ENCODE measurements at regions not wholly inside any gene's neighbourhood (a gene's known extent, or its start where the extent isn't known, plus 50 kb on each side); places are given as distances from the start of the nearest gene placed in this dataset.
"Not testable (repeated sequence)": the region's sequence is repeated elsewhere in the genome, so short reads cannot be mapped to it uniquely, and the experiment has no call there.

DNA sequence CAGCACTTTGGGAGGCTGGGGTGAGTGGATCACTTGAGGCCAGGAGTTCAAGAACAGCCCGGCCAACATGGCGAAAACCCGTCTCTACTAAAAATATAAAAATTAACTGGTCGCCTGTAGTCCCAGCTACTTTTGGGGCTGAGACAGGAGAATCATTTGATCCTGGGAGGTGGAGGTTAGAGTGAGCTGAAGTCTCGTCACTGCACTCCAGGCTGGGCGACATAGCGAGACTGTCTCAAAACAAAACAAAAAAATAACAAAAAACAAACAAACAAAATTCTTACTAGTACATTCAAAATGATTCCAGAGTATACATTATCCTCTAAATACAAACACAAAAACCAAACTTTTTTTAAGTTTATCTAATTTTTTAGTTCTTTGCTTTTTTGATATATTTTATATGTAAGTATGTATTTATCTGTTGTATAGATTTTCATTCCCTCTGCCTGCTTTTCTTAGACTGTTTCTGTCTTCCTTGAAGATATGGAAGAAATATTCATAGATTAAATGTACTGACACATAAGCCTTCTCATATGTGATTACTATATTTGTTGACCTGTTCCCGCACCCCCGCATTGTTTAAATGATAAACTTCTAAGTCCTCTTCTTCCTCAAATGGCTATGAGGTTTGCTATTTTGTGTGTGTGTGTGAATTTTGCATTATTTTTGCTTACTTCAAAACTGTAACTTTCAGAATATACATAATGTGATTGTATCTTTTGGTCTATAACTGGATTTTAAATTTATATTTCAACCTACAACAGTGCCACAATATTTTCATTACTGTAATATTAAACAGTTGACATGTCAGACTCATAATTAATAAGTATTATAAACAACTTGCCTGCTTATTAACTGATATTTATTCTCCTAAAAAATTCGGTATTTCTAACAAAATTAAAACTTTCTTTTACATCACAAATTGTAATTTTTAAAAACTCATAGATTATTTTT is 1674.1 kb upstream of the B3GALT2 start:
- DNase-seq (ENCODE audit: extremely low read depth, low read depth, low spot score): no peak

DNA sequence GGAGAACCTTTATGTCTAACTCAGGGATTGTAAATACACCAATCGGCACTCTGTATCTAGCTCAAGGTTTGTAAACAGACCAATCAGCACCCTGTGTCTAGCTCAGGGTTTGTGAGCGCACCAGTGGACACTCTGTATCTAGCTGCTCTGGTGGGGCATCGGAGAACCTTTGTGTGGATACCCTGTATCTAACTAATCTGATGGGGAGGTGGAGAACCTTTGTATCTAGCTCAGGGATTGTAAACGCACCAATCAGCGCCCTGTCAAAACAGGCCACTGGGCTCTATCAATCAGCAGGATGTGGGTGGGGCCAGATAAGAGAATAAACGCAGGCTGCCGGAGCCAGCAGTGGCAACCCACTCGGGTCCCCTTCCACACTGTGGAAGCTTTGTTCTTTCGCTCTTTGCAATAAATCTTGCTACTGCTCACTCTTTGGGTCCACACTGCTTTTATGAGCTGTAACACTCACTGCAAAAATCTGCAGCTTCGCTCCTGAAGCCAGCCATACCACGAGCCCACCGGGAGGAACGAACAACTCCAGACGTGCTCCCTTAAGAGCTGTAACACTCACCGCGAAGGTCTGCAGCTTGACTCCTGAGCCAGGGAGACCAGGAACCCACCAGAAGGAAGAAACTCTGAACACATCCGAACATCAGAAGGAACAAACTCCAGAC is 1673.2 kb upstream of the B3GALT2 start:
- not testable (repeated sequence) for DNase-seq (ENCODE audit: extremely low read depth, low read depth, low spot score)

DNA sequence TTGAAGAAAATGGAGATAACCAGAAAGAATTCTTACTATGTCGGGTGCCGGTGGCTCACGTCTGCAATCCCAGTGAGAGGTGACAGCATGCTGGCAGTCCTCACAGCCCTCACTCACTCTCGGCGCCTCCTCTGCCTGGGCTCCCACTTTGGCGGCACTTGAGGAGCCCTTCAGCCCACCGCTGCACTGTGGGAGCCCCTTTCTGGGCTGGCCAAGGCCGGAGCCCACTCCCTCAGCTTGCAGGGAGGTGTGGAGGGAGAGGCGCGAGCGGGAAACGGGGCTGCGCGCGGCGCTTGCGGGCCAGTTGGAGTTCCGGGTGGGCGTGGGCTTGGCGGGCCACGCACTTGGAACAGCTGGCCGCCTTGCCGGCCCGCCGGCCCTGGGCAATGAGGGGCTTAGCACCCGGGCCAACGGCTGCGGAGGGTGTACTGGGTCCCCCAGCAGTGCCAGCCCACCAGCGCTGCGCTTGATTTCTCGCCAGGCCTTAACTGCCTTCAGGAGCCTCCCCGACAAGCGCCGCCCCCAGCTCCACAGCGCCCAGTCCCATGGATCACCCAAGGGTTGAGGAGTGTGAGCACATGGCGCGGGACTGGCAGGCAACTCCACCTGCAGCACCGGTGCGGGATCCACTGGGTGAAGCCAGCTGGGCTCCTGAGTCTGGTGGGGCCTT is 1672.5 kb upstream of the B3GALT2 start:
- not testable (repeated sequence) for DNase-seq (ENCODE audit: extremely low read depth, low read depth, low spot score)

DNA sequence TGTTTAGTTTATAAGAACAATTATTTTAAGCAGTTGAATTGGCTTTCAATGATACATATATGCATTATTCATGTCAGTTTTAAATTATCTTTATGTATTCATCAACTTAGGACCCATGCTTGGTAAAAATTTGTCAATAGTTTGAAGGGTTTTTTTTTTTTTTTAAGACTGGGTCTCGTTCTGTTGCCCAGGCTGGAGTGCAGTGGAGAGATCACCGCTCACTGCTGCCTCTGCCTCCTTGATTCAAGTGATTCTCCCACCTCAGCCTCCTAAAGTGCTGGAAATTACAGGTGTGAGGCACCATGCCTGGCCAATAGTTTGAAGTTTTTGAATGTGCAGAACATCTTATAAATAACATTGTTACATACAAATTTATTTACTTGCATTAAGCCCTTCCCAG is 1671.0 kb upstream of the B3GALT2 start:
- no peak for DNase-seq (ENCODE audit: extremely low read depth, low read depth, low spot score)

DNA sequence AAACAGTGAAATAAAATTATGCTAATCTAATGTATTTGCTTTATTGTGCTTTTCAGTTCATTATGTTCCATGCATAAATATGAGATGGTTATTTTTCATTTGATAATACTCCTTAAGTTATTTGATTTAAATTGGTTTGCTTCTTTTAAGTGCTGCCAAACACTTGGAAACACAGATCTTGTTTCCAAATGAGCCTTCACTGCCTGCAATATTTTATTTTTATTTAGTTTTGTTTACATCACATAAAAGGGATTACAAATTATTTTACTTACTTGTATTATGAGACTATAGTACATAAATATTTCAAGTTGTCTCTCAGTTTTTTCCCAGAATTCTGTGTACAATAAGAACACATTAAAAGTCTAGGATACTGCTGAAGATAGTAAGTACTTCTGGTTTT is 1662.4 kb upstream of the B3GALT2 start:
- DNase-seq (ENCODE audit: extremely low read depth, low read depth, low spot score): no peak

DNA sequence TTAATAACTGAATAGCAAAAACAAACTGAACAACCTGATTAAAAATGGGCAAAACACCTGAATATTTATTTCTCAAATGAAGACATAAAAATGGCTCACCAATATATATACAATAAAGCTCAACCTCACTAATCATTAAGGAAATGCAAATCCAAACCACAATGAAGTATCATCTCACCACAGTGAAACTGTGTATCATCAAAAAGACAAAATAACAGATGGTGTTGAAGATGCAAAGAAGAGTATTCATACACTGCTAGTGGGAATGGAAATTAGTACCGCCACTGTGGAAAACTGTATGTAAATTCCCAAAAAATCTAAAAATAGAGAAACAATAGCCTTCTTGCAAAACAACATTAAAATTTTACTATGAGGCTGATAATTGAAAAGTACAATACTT is 1660.1 kb upstream of the B3GALT2 start:
- DNase-seq (ENCODE audit: extremely low read depth, low read depth, low spot score): no peak

DNA sequence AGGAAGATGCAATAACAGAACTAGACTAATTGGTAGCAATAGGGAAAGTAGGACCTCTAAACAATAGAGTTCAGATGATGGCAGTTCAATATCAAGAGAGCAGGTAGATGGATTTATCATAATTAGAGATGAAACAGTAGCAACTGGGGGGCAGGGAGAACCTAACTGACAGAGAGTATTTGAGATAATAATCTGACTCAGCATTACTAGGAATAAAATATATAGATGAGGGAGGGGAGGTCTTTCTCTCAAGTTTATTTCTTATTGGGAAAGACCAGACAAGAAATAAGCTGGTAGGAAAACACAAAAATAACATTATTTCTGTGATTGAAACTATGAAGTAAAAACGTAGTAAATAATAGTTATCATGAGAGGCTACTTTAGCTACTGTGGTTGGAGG is 1656.7 kb upstream of the B3GALT2 start:
- no peak for DNase-seq (ENCODE audit: extremely low read depth, low read depth, low spot score)

DNA sequence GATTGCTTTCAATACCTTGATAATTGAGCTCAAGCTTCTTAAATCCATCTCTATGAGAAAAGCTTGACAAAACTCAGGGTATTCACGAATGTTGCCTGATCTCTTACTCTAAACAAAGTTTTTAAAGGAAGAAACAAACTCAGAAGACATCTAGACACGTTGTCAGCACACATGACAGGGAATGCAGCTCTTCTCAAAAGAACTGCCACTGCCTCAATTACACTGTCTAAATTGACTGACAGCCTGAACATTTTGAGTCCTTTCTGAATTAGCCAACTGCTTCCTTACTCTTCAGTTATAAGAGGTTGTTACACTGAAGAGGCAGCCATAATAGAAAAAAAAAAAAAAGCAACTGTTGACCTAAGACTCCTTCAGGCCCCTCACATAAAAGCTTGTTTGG is 1646.7 kb upstream of the B3GALT2 start:
- DNase-seq (ENCODE audit: extremely low read depth, low read depth, low spot score): no peak

DNA sequence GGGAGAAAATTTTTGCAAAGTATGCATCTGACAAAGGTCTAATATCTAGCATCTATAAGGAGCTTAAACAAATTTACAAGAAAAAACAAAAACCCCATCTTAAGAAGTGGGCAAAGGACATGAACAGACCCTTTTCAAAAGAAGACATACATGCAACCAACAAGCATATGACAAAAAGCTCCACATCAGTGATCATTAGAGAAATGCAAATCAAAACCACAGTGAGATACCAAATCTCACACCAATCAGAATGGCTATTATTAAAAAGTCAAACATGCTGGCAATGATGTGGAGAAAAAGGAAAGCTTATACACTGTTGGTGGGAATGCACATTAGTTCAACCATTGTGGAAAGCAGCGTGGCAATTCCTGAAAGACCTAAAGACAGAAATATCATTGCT is 1645.2 kb upstream of the B3GALT2 start:
- DNase-seq (ENCODE audit: extremely low read depth, low read depth, low spot score): not testable (repeated sequence)

DNA sequence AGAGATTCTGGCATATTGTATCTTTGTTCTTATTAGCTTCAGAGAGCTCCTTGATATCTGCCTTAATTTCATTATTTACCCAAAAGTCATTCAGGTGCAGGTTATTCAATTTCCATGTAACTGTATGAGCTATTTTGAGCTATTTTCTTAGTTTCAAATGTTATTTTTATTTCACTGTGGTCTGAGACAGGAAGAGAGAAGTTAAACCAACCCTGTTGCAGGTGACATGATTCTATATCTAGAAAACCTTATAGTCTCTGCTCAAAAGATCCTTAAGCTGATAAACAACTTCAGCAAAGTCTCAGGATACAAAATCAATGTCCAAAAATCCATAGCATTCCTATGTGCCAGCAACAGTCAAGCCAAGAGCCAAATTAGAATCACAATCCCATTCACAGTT is 1644.0 kb upstream of the B3GALT2 start:
- DNase-seq (ENCODE audit: extremely low read depth, low read depth, low spot score): no peak

DNA sequence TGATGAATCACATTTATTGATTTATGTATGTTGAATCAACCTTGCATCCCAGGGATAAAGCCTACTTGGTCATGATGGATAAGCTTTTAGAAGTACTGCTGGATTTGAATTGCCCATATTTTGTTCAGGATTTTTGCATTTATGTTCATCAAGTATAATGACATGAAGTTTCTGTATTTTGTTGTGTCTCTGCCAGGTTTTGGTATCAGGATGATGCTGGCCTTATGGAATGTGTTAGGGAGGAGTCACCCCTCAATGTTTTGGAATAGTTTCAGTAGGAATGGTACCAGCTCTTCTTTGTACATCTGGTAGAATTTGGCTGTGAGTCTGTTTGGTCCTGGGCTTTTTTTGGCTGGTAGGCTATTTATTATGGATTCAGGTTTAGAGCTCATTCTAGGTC is 1643.1 kb upstream of the B3GALT2 start:
- no peak for DNase-seq (ENCODE audit: extremely low read depth, low read depth, low spot score)

DNA sequence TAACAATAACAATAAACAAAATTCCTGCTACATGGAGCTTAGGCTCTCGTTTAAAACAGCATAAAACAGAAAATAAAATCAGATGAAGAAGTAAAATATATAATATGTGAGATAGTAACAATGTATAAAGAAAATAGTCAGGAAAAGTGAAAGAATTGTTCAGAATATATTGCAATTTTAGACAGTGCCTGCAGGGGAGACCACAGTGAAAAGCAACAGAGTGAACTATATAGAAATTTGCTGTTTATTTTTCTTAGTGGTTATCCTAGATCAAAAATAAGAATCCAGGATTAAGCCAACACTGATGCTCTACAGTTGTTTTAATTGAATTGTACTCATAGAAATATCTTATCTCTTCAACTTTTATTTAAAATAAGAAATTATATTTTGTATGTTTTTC is 1639.0 kb upstream of the B3GALT2 start:
- DNase-seq (ENCODE audit: extremely low read depth, low read depth, low spot score): no peak

DNA sequence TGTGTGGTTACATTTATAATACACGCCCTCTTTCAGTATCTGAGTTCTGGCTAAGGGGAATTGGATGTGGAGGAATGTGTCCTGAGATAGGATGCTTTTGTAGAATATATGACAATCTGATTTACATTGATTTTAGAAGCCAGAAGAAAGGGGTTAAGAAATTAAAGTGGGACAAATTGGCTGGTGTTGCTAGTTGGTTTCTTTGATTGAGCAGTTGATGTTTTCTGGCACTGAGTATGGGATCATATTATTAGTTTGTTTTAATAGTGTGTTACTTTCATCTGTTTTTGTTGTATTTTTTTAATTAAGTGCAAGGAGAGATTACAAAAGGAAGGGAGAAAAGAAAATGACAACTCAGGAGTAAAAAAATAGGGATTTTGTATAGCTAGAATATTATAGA is 1634.7 kb upstream of the B3GALT2 start:
- DNase-seq (ENCODE audit: extremely low read depth, low read depth, low spot score): no peak

DNA sequence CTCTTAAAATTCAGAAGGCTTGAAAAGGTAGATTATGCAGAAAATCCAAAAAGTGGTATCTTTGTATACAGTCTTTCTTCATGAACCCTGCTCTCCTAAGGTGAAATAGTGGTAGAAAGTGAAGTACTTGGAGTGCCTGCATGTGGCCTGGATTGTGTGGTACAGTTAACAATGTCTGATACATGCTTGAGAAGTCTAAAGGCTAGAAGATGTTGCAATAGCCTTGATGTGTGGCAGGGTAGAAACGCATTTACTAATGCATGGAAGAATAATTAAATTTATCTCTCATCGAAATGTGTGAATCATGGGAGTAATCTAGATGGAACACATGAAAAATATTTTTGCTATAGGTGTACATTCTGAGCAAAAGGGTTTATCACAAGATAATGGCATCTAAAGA is 1632.3 kb upstream of the B3GALT2 start:
- DNase-seq (ENCODE audit: extremely low read depth, low read depth, low spot score): no peak

DNA sequence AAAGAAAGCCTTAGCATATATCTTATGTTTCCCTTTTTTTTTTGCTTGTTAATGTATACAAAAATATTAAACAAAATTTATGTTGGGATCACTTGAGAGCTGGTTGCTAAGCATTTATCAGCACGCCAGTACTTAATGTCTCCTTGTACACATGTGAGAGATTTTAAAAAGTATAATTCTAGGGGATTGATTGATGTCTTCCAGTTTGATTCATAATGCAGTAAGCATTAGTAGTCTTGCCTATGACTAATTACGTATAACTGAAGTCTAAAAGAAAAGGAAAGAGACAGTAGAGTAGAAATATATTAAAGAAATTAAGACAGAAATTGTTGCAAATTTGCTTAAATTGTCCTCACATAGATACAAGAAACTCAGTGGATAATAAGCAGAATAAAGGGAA is 1630.4 kb upstream of the B3GALT2 start:
- DNase-seq (ENCODE audit: extremely low read depth, low read depth, low spot score): no peak

DNA sequence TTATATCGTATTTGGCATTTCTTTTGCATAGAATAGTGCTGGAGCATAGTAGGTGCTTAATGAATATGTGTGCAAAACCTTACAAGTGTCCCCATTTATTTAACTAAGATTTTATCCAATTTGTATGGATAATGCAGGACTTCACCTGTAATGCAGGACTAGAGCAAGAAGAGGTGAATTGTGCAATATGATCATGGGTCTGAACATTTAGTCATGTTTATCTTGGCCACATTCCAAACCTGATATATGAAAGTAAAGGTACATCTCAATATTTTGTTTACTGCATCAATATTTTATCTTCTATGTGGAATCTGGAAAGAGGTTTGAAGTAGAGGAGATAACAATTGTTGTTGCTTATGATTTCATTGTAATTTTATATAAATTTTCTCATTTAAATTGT is 1626.7 kb upstream of the B3GALT2 start:
- no peak for DNase-seq (ENCODE audit: extremely low read depth, low read depth, low spot score)

DNA sequence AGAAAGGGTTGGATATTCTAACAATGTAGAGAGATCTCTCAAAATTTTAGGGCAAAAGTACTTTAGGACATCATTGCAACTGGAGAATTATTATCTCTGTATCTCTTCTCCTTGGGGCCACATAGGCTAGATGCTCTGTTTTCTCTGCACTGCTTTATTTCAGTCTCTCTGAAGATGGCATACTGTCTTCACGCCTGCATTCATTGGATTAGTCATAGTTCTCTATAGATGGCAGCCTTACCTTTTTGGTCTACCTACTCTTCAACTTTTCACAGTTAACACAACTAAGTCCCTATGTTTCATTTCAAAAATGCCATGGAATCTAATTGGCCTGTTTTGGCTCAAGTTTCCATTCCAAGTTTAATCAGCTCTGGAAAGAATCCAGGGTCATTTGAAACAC is 1623.3 kb upstream of the B3GALT2 start:
- DNase-seq (ENCODE audit: extremely low read depth, low read depth, low spot score): no peak

DNA sequence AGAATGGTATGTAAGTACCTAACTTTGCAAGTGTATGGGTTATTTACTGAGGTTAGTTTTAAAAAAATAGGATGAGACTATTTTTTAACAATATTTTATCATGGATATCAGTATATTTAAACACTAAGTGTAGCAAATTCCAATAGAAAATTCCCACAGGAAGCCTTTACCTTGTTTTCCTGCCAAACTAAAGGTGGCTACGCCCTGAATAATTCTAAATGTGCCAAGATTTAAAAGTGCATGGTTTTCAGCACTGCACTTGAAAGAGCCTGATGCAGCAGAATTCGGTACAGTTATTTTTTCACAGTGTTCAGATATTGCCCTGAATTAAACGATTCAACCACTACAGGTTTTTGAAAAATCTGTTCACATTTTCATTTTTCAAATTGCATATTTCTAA is 1622.8 kb upstream of the B3GALT2 start:
- no peak for DNase-seq (ENCODE audit: extremely low read depth, low read depth, low spot score)

DNA sequence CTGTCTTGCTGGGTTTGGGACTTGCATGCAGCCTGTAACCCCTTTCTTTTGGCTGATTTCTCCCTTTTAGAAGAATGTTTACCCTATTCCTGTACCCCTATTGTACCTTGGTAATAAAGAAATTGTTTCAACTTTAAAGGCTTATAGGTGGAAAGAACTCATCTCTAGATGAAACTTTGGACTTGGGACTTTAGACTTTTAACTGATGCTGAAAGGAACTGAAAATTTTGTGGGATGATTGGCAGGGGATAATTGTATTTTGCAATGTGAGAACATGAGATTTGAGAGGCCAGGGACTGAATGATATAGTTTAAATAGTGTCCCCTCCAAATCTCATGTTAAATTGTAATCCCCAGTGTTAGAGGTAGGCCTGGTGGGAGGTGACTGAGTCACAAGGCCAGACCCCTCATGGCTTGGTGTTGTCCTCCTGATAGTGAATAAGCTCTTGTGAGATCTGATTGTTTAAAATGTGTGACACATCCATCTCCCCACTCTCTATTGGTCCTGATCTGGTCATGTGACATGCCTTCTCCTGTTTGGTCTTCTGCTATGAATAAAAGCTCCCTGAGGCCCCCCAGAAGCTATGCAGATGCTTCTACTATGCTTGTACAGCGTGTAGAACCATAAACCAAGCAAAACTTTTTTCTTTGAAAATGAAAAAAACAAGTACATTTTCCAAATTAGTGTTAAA is 1621.3 kb upstream of the B3GALT2 start:
- no peak for DNase-seq (ENCODE audit: extremely low read depth, low read depth, low spot score)

DNA sequence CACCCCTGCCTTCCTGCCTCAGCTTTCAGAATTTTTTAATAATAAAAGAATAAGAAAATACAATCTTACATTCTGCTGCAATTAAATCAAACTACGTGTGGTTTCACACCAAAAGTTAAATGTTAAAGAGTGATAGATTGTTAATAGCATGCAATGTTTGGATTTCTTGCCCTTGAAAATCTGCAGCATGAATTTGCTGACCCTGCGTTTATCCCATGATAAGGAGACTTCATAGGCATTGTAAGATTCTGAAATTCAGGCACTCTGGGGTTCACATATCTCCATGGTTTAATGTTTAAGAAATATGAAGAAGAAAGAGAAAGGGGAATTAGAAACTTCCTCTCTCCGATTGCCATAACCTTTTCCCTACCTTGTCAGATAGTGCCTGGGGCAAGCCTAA is 1616.2 kb upstream of the B3GALT2 start:
- DNase-seq (ENCODE audit: extremely low read depth, low read depth, low spot score): no peak

DNA sequence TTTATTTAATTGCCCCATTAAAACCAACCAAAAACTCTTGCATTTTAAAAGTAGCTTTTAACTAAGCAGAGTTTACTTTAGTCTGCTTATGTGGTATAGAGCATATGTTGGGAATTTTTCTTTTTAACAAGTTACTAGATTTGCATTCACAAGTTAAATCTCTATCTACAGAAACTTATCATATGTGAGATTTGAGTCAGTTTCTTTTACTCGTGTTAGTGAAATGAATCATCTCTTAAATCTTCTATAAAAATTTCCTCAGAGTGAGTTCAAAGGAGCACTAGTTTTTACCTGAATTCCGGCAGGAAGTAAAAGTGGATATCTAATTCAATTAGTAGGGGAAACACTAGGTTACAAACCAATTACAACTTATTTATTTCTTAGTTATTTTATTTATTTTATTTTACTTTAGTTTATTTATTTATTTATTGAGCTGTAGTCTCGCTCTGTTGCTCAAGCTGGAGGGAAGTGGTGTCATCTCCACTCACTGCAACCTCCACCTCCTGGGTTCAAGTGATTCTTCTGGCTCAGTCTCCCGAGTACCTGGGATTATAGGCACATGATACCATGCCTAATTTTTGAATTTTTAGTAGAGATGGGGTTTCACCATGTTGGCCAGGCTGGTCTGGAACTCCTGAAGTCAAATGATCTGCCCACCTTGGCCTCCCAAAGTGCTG is 1609.6 kb upstream of the B3GALT2 start:
- no peak for DNase-seq (ENCODE audit: extremely low read depth, low read depth, low spot score)

All from glomerular endothelial cell (primary cell).